A673 (cell line): ENCODE measurements at regions not wholly inside any gene's neighbourhood (a gene's known extent, or its start where the extent isn't known, plus 50 kb on each side); places are given as distances from the start of the nearest gene placed in this dataset.

Source experiments
- BruUV-seq: library from RNA; stranded (reverse); fragments of 400-500 nt; replicated peaks from 2 replicates; lab custom pipeline; 2021; lab: Mats Ljungman, UMichigan
- CTCF ChIA-PET: fragments of 300-600 bp; sonication (Branson Sonifier 250); formaldehyde crosslinking; loops from one replicate; lab custom pipeline; 2022; ENCODE audit warnings: antibody characterized with exemption; lab: Charles Lee
- POLR2A ChIA-PET: fragments of 300-600 bp; sonication (Branson Sonifier 250); formaldehyde crosslinking; loops from one replicate; lab custom pipeline; 2022; ENCODE audit warnings: antibody characterized with exemption; ENCODE audit not compliant: low non-redundant PET; lab: Charles Lee
- DNase-seq: peaks from one replicate; pipeline ENCODE4 v3.0.0-alpha.2; 2015; ENCODE audit warnings: low spot score
- H3K27ac ChIP-seq: fragments of 200-600 bp; sonication (generic); 2 replicates; pipeline ENCODE4 v1.5.1; 2016; ENCODE audit warnings: mixed run types, low read depth, mild to moderate bottlenecking, mixed read lengths, antibody characterized with exemption, low read length; ENCODE audit not compliant: poor library complexity, severe bottlenecking
- H3K27me3 ChIP-seq: fragments of 200-600 bp; sonication (generic); replicated peaks from 2 replicates; pipeline ENCODE4 v1.6.1; 2017; ENCODE audit warnings: mixed run types, low read depth, mild to moderate bottlenecking, mixed read lengths, antibody characterized with exemption, low read length; ENCODE audit not compliant: insufficient read depth, poor library complexity
- H3K36me3 ChIP-seq: fragments of 200-600 bp; sonication (generic); 2 replicates; pipeline ENCODE4 v1.6.1; 2016; ENCODE audit warnings: mixed run types, mild to moderate bottlenecking, mixed read lengths, antibody characterized with exemption, low read length; ENCODE audit not compliant: insufficient read depth, poor library complexity, severe bottlenecking
- H3K4me1 ChIP-seq: fragments of 200-600 bp; sonication (generic); 2 replicates; pipeline ENCODE4 v1.6.1; 2017; ENCODE audit warnings: mixed run types, mild to moderate bottlenecking, mixed read lengths, antibody characterized with exemption, low read length; ENCODE audit not compliant: insufficient read depth, poor library complexity, severe bottlenecking
- H3K4me3 ChIP-seq: fragments of 200-600 bp; sonication (generic); 2 replicates; pipeline ENCODE4 v1.5.1; 2016; ENCODE audit warnings: low read depth, mixed run types, mild to moderate bottlenecking, mixed read lengths, low read length; ENCODE audit not compliant: poor library complexity, severe bottlenecking
- H3K9me3 ChIP-seq: fragments of 200-600 bp; sonication (generic); 2 replicates; pipeline ENCODE4 v1.6.1; 2016; ENCODE audit warnings: mixed run types, low read depth, mild to moderate bottlenecking, mixed read lengths, antibody characterized with exemption, low read length; ENCODE audit not compliant: poor library complexity, severe bottlenecking
- CTCF ChIP-seq: fragments of 300-800, 200-600 bp; sonication (generic); conservative IDR thresholded peaks from 2 replicates; pipeline ENCODE4 v1.5.1; 2017; ENCODE audit warnings: low read depth, mild to moderate bottlenecking, antibody characterized with exemption, low read length, moderate library complexity, mixed read lengths
- EZH2 ChIP-seq: fragments of 200-600 bp; sonication (generic); IDR thresholded peaks from 2 replicates; pipeline ENCODE4 v1.6.1; 2017; ENCODE audit warnings: borderline replicate concordance, low read depth, mild to moderate bottlenecking, mixed read lengths, antibody characterized with exemption, low read length; ENCODE audit not compliant: poor library complexity, severe bottlenecking
- intact Hi-C: fragments of 100-400 bp; cut with micrococcal nuclease; formaldehyde crosslinking; loops from one replicate; pipeline ENCODE4 v1.10.0; 2022; ENCODE audit not compliant: unreplicated experiment

DNA sequence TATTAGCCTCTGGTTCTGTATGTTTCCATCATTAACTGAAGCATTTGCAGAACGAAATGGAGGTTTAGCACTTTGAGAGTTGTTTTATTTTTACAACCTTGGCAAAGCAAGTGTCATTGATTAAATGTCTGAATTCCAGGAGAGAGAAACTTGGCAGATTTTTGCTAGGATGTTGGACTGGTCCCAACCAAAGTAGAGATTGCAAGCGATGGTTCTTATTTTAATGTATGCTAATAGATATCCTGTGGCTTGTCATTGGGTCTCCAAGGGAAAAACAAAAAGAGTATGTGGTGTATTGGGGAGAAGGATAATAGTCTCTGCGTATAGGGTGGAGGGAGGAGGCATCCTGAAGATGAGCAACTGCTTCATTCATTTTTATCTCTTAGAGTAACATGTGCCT is 457.2 kb upstream of the RUNX1 start:
- TF ChIP-seq EZH2 (no peak), CTCF (no peak)
- no peaks in the 10 kb centered on the region for H3K36me3 ChIP-seq
- BruUV-seq = no TSS peak
- DNase-seq = no peak
- ChIA-PET POLR2A (no interaction called here), CTCF (no interaction called here)
- H3K9me3 ChIP-seq = no peaks in the 10 kb centered on the region
- intact Hi-C loops = no loop called here
- no peak overlapping the region for H3K27ac ChIP-seq
- no peak overlapping the region for H3K4me3 ChIP-seq
- H3K27me3 ChIP-seq = no peaks in the 10 kb centered on the region
- no peaks in the 10 kb centered on the region for H3K4me1 ChIP-seq

DNA sequence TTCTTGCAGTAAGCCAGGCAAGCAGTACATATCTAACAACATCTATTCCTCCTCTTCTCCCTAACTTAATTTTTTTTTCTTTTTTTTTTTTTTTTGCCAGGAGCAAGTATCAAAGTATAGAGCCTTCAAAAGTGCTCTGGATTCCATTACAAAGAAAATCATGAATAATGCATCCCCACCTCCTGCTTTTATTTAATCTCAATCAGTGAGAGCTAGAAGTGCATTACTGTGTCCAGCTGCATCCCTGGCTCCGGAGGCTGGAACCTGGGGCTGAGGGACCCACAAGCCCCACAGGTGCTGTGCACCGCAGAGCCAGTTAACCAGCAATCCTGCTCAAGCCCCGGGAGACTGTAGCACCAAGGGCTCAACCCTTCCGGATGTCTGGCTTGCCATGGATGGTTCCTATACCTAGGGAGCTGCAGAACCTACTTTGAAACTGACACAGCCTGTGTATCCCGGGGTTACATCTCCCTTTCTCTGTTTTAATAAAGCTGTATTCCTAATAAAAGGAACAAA is 455.9 kb upstream of the RUNX1 start:
- Histone ChIP-seq H3K4me3 (no peak overlapping the region), H3K36me3 (no peaks in the 10 kb centered on the region), H3K4me1 (no peaks in the 10 kb centered on the region), H3K9me3 (no peaks in the 10 kb centered on the region), H3K27me3 (no peaks in the 10 kb centered on the region), H3K27ac (no peak overlapping the region)
- DNase-seq = no peak
- BruUV-seq = no TSS peak
- CTCF ChIA-PET = no interaction called here
- TF ChIP-seq EZH2 (no peak), CTCF (no peak)
- intact Hi-C loops = no loop called here
- POLR2A ChIA-PET = no interaction called here

- Histone ChIP-seq H3K27me3 (no peaks in the 10 kb centered on the region), H3K4me3 (no peak overlapping the region), H3K36me3 (no peaks in the 10 kb centered on the region), H3K27ac (no peak overlapping the region), H3K4me1 (no peaks in the 10 kb centered on the region), H3K9me3 (no peaks in the 10 kb centered on the region)
- intact Hi-C loops = no loop called here
- ChIA-PET CTCF (no interaction called here), POLR2A (no interaction called here)
- BruUV-seq = no TSS peak
- TF ChIP-seq CTCF (no peak), EZH2 (no peak)
- no peak for DNase-seq
Observed at GRCh38 chr21:35504277-35504676, 455.2 kb upstream of the RUNX1 start.
